DMS153 (cell line): ENCODE measurements at regions not wholly inside any gene's neighbourhood (a gene's known extent, or its start where the extent isn't known, plus 50 kb on each side); places are given as distances from the start of the nearest gene placed in this dataset.
A peak's percentile ranks its signal among the peaks of the same experiment; 100 is the strongest.
"Not testable (repeated sequence)": the region's sequence is repeated elsewhere in the genome, so short reads cannot be mapped to it uniquely, and the experiment has no call there.

ENCODE experiments used
- DNase-seq: peaks from one replicate; lab custom pipeline; 2025; lab: John Stamatoyannopoulos, UW

- DNase-seq = no peak
These were observed 1736.9 kb upstream of the CELF4 start for GRCh38 chr18:39302481-39302880.

GRCh38 chr18:39299152-39299551 lies 1733.6 kb upstream of the CELF4 start:
- DNase-seq = peak; percentile 3

GRCh38 chr18:39297225-39297624 lies 1731.6 kb upstream of the CELF4 start:
- DNase-seq = no peak

- no peak for DNase-seq
These were observed 1730.8 kb upstream of the CELF4 start for GRCh38 chr18:39296293-39296888.

GRCh38 chr18:39276764-39277163 lies 1711.2 kb upstream of the CELF4 start:
- DNase-seq = no peak

- no peak for DNase-seq
These were observed 1708.9 kb upstream of the CELF4 start for GRCh38 chr18:39274535-39274934.

- no peak for DNase-seq
These were observed 1706.6 kb upstream of the CELF4 start for GRCh38 chr18:39272230-39272629.

- DNase-seq = no peak
These were observed 1706.1 kb upstream of the CELF4 start for GRCh38 chr18:39271654-39272053.

GRCh38 chr18:39260565-39260964 lies 1695.0 kb upstream of the CELF4 start:
- DNase-seq = no peak

GRCh38 chr18:39259736-39260135 lies 1694.1 kb upstream of the CELF4 start:
- DNase-seq = peak; percentile 7

- DNase-seq = no peak
These were observed 1678.6 kb upstream of the CELF4 start for GRCh38 chr18:39244242-39244641.

GRCh38 chr18:39241534-39241933 lies 1675.9 kb upstream of the CELF4 start:
- DNase-seq = no peak

GRCh38 chr18:39238981-39239660 lies 1673.5 kb upstream of the CELF4 start:
- no peak for DNase-seq

GRCh38 chr18:39235118-39235719 lies 1669.6 kb upstream of the CELF4 start:
- DNase-seq = no peak

GRCh38 chr18:39232937-39233336 lies 1667.3 kb upstream of the CELF4 start:
- DNase-seq = no peak

GRCh38 chr18:39232490-39232889 lies 1666.9 kb upstream of the CELF4 start:
- DNase-seq = no peak

GRCh38 chr18:39230086-39230803 lies 1664.6 kb upstream of the CELF4 start:
- DNase-seq = no peak

- not testable (repeated sequence) for DNase-seq
These were observed 1662.2 kb upstream of the CELF4 start for GRCh38 chr18:39227769-39228168.

- peak; percentile 85 for DNase-seq
These were observed 1659.8 kb upstream of the CELF4 start for GRCh38 chr18:39225373-39225772.

GRCh38 chr18:39223283-39223682 lies 1657.7 kb upstream of the CELF4 start:
- DNase-seq = no peak

GRCh38 chr18:39215920-39216319 lies 1650.3 kb upstream of the CELF4 start:
- DNase-seq = no peak

- no peak for DNase-seq
These were observed 1645.9 kb upstream of the CELF4 start for GRCh38 chr18:39211461-39211860.

GRCh38 chr18:39209173-39209572 lies 1643.6 kb upstream of the CELF4 start:
- DNase-seq = no peak
